Psoas muscle (tissue), 7 donors: ENCODE measurements at regions not wholly inside any gene's neighbourhood (a gene's known extent, or its start where the extent isn't known, plus 50 kb on each side); places are given as distances from the start of the nearest gene placed in this dataset.
"Not testable (repeated sequence)": the region's sequence is repeated elsewhere in the genome, so short reads cannot be mapped to it uniquely, and the experiment has no call there.

ENCODE experiments used
- ATAC-seq, 4 donors: fragments of 200-7000 bp; cut with Tn5 transposase; one replicate each; pipeline ENCODE4 v1.9.1; 2020; ENCODE audit warnings: moderate library complexity in 3 of 4, mild to moderate bottlenecking in 2 of 4
- DNase-seq, 2 donors: peaks; one replicate each; pipeline ENCODE4 v3.0.0-alpha.2; 2020
- H3K27ac ChIP-seq: fragments of 200-600 bp; one replicate; pipeline ENCODE4 v1.8.0; 2022
- H3K27me3 ChIP-seq, 3 donors: fragments of 200-600 bp in 1 of 3; one replicate each; pipeline versions ENCODE4 v1.6.1 to v1.8.0; 2013 to 2022; ENCODE audit warnings: low read length in 2 of 3, mild to moderate bottlenecking in 2 of 3, moderate library complexity in 1 of 3; ENCODE audit not compliant: insufficient read depth in 3 of 3
- H3K36me3 ChIP-seq, 2 donors: fragments of 200-600 bp in 1 of 2; one replicate each; pipeline versions ENCODE4 v1.6.1 to v1.8.0; 2013 to 2022; ENCODE audit warnings: low read depth in 1 of 2, mild to moderate bottlenecking in 1 of 2, moderate library complexity in 1 of 2; ENCODE audit not compliant: insufficient read depth in 1 of 2
- H3K4me1 ChIP-seq: fragments of 200-600 bp; one replicate; pipeline ENCODE4 v1.8.0; 2022
- H3K4me3 ChIP-seq: fragments of 200-600 bp; one replicate; pipeline ENCODE4 v1.8.0; 2022; ENCODE audit warnings: mild to moderate bottlenecking
- H3K9me3 ChIP-seq: fragments of 200-600 bp; one replicate; pipeline ENCODE4 v1.8.0; 2022
- CTCF ChIP-seq: fragments of 200-600 bp; IDR thresholded peaks from one replicate; pipeline ENCODE4 v1.8.0; 2022; ENCODE audit warnings: antibody characterized with exemption
- WGBS, 3 donors: extraction: QIAGEN DNeasy Blood & Tissue Kit; methylation state at CpG; one replicate each; pipeline versions ENCODE4 v1.1.6 to v1.1.7; 2013; 5-methylcytosine and 5-hydroxymethylcytosine counted together
- intact Hi-C, 2 donors: fragments of 100-400 bp; cut with DNase I; formaldehyde crosslinking; loops; one replicate each; pipeline versions ENCODE4 v1.11.0 to v1.14.2; 2022
- donor health status: healthy with polysubstance abuse.
- donor health status: DM: no; HTN: no; CAD: no; lungs with moderate emphysema.
- donor health status: Bipolar disorder and iron deficiency.
- donor health status: healthy.
- donor health status: DM: yes; HTN: yes; CAD: no.
- donor health status: DM: no; HTN: no; CAD: no.
- donor health status: DM: yes; HTN: yes; CAD: no.

- Histone ChIP-seq H3K27me3 (peaks cover 0 to 5% (median 0%) of the 10 kb centered on the region in 3 donors), H3K9me3 (no peaks in the 10 kb centered on the region), H3K36me3 (no peaks in the 10 kb centered on the region), H3K4me1 (no peaks in the 10 kb centered on the region), H3K27ac (no peak overlapping the region), H3K4me3 (no peak overlapping the region)
- WGBS, 3 donors, result 88 to 91% (median 89%) methylated on average over 3 of the region's 3 CpGs
- intact Hi-C loops, result no loop called here
- DNase-seq, result no peak
- no peak for ATAC-seq
- TF ChIP-seq CTCF, result no peak
Observed at GRCh38 chrX:40988100-40988499, 97.1 kb upstream of the USP9X start.

- H3K27ac ChIP-seq, H3K4me1 ChIP-seq, ATAC-seq, H3K9me3 ChIP-seq, H3K4me3 ChIP-seq, H3K36me3 ChIP-seq, DNase-seq, intact Hi-C loops: not testable (repeated sequence)
- H3K27me3 ChIP-seq, result peaks cover 0 to 24% (median 0%) of the 10 kb centered on the region in 3 donors
- WGBS, 3 donors, result 88 to 99% (median 92%) methylated on average over 2 of the region's 2 CpGs
Observed at GRCh38 chrX:40993395-40993794, 91.8 kb upstream of the USP9X start.

- 20 to 27% (median 25%) methylated on average over 3 of the region's 3 CpGs for WGBS, 3 donors
- Histone ChIP-seq H3K4me3 (no peak overlapping the region), H3K27ac (no peak overlapping the region), H3K36me3 (no peaks in the 10 kb centered on the region), H3K9me3 (no peaks in the 10 kb centered on the region), H3K4me1 (no peaks in the 10 kb centered on the region), H3K27me3 (peaks cover 0 to 19% (median 0%) of the 10 kb centered on the region in 3 donors)
- DNase-seq (no peak), ATAC-seq (peak; percentile 55 to 89 (median 88))
- intact Hi-C loops, result loop anchor here in 1 of 2 donors (5.0 kb wide), 1 partner anchor 40 kb away; no protein-coding TSS in a partner anchor
- TF ChIP-seq CTCF, result no peak
Observed at GRCh38 chrX:40996886-40997530, 88.2 kb upstream of the USP9X start.

- H3K27ac ChIP-seq, result no peak overlapping the region
- ATAC-seq, result peak in 3 of 4 donors; percentile 39 to 55 (median 53)
- no peaks in the 10 kb centered on the region for H3K9me3 ChIP-seq
Observed at GRCh38 chrX:40998123-40998522, 87.1 kb upstream of the USP9X start.

GRCh38 chrX:41001327-41001726 lies 83.9 kb upstream of the USP9X start:
- DNase-seq (no peak), ATAC-seq (no peak)
- H3K36me3 ChIP-seq, result no peaks in the 10 kb centered on the region
- H3K27me3 ChIP-seq, result peaks cover 0 to 24% (median 0%) of the 10 kb centered on the region in 3 donors
- H3K4me1 ChIP-seq, result no peaks in the 10 kb centered on the region
- no peak for TF ChIP-seq CTCF
- intact Hi-C loops, result no loop called here
- H3K27ac ChIP-seq, result no peak overlapping the region
- no peaks in the 10 kb centered on the region for H3K9me3 ChIP-seq
- H3K4me3 ChIP-seq, result no peak overlapping the region

More at GRCh38 chrX:40998123-40998522, 87.1 kb upstream of the USP9X start:
- no peak overlapping the region for H3K4me3 ChIP-seq
- H3K4me1 ChIP-seq, result no peaks in the 10 kb centered on the region
- peaks cover 0 to 26% (median 0%) of the 10 kb centered on the region in 3 donors for H3K27me3 ChIP-seq
- intact Hi-C loops, result loop anchor here in 1 of 2 donors (5.0 kb wide), 1 partner anchor 41 kb away; no protein-coding TSS in a partner anchor
- 43 to 51% (median 50%) methylated on average over 5 of the region's 5 CpGs for WGBS, 3 donors
- no peak for DNase-seq
- no peak for TF ChIP-seq CTCF
- no peaks in the 10 kb centered on the region for H3K36me3 ChIP-seq
